Smooth muscle cell (in vitro differentiated cells): ENCODE measurements at regions not wholly inside any gene's neighbourhood (a gene's known extent, or its start where the extent isn't known, plus 50 kb on each side); places are given as distances from the start of the nearest gene placed in this dataset.

Source experiments
- DNase-seq: peaks from one replicate; lab custom pipeline; 2025; ENCODE audit not compliant: unreplicated experiment; lab: John Stamatoyannopoulos, UW
- H2AFZ ChIP-seq: fragments of 200-600 bp; sonication (generic); 2 replicates; pipeline ENCODE4 v1.6.0; 2016; ENCODE audit warnings: antibody characterized with exemption, low read depth, mild to moderate bottlenecking
- H3F3A ChIP-seq: fragments of 200-600 bp; sonication (generic); 2 replicates; pipeline ENCODE4 v1.6.0; 2017; ENCODE audit warnings: antibody characterized with exemption, low read depth
- H3K27ac ChIP-seq: fragments of 200-600 bp; sonication (generic); 2 replicates; pipeline ENCODE4 v1.5.1; 2016; ENCODE audit warnings: low read depth, mild to moderate bottlenecking
- H3K27me3 ChIP-seq: fragments of 200-600 bp; sonication (generic); 2 replicates; pipeline ENCODE4 v1.6.1; 2016; ENCODE audit warnings: low read depth, mild to moderate bottlenecking
- H3K36me3 ChIP-seq: fragments of 200-600 bp; sonication (generic); 2 replicates; pipeline ENCODE4 v1.5.1; 2016; ENCODE audit warnings: low read depth
- H3K4me1 ChIP-seq: fragments of 200-600 bp; sonication (generic); 2 replicates; pipeline ENCODE4 v1.5.1; 2016; ENCODE audit warnings: low read depth
- H3K4me2 ChIP-seq: fragments of 200-600 bp; sonication (generic); 2 replicates; pipeline ENCODE4 v1.6.0; 2016; ENCODE audit warnings: mild to moderate bottlenecking
- H3K4me3 ChIP-seq: fragments of 200-600 bp; sonication (generic); 2 replicates; pipeline ENCODE4 v1.5.1; 2016; ENCODE audit warnings: mild to moderate bottlenecking
- H3K79me2 ChIP-seq: fragments of 200-600 bp; sonication (generic); 2 replicates; pipeline ENCODE4 v1.6.0; 2016; ENCODE audit warnings: low read depth, mild to moderate bottlenecking
- H3K9ac ChIP-seq: fragments of 200-600 bp; sonication (generic); 2 replicates; pipeline ENCODE4 v1.6.0; 2016; ENCODE audit warnings: low read depth
- H3K9me3 ChIP-seq: fragments of 200-600 bp; sonication (generic); replicated peaks from 2 replicates; pipeline ENCODE4 v1.5.1; 2016; ENCODE audit warnings: low read depth
- H4K20me1 ChIP-seq: fragments of 200-600 bp; sonication (generic); 2 replicates; pipeline ENCODE4 v1.6.0; 2016; ENCODE audit warnings: low read depth
- WGBS: methylation state at CpG from one replicate; pipeline ENCODE4 v1.1.7; 2016; ENCODE audit warnings: low lambda C conversion rate; 5-methylcytosine and 5-hydroxymethylcytosine counted together
- TF ChIP-seq, protein P1 (sequence below): fragments of 200-600 bp; sonication (generic); IDR thresholded peaks from 2 replicates; pipeline ENCODE4 v1.5.1; 2017; ENCODE audit warnings: borderline replicate concordance, mild to moderate bottlenecking, antibody characterized with exemption; ENCODE audit not compliant: insufficient read depth, poor library complexity, severe bottlenecking

GRCh38 chr10:130454543-130455000 is 318.4 kb downstream of the GLRX3 start:
- Histone ChIP-seq H3K9ac (no peak overlapping the region), H3F3A (no peaks in the 10 kb centered on the region), H3K9me3 (no peaks in the 10 kb centered on the region), H2AFZ (no peak overlapping the region), H4K20me1 (no peaks in the 10 kb centered on the region), H3K36me3 (no peaks in the 10 kb centered on the region), H3K4me2 (no peak overlapping the region), H3K4me3 (no peak overlapping the region), H3K79me2 (no peaks in the 10 kb centered on the region), H3K27ac (no peak overlapping the region), H3K4me1 (no peaks in the 10 kb centered on the region), H3K27me3 (peaks cover 4% of the 10 kb centered on the region)
- TF ChIP-seq, protein P1, sequence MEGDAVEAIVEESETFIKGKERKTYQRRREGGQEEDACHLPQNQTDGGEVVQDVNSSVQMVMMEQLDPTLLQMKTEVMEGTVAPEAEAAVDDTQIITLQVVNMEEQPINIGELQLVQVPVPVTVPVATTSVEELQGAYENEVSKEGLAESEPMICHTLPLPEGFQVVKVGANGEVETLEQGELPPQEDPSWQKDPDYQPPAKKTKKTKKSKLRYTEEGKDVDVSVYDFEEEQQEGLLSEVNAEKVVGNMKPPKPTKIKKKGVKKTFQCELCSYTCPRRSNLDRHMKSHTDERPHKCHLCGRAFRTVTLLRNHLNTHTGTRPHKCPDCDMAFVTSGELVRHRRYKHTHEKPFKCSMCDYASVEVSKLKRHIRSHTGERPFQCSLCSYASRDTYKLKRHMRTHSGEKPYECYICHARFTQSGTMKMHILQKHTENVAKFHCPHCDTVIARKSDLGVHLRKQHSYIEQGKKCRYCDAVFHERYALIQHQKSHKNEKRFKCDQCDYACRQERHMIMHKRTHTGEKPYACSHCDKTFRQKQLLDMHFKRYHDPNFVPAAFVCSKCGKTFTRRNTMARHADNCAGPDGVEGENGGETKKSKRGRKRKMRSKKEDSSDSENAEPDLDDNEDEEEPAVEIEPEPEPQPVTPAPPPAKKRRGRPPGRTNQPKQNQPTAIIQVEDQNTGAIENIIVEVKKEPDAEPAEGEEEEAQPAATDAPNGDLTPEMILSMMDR: no peak
- no peak for DNase-seq
- WGBS: 92% methylated on average over 7 of the region's 7 CpGs

GRCh38 chr10:130455111-130455695 is 319.0 kb downstream of the GLRX3 start:
- no peak overlapping the region for H3K4me3 ChIP-seq
- peaks cover 1% of the 10 kb centered on the region for H3K27me3 ChIP-seq
- H3K36me3 ChIP-seq: no peaks in the 10 kb centered on the region
- H3K9me3 ChIP-seq: no peaks in the 10 kb centered on the region
- H3K79me2 ChIP-seq: no peaks in the 10 kb centered on the region
- no peaks in the 10 kb centered on the region for H4K20me1 ChIP-seq
- H3K9ac ChIP-seq: no peak overlapping the region
- DNase-seq: no peak
- TF ChIP-seq, protein P1: no peak
- WGBS: 85% methylated on average over 9 of the region's 9 CpGs
- no peak overlapping the region for H3K4me2 ChIP-seq
- H2AFZ ChIP-seq: no peak overlapping the region
- no peaks in the 10 kb centered on the region for H3F3A ChIP-seq
- no peak overlapping the region for H3K27ac ChIP-seq
- no peaks in the 10 kb centered on the region for H3K4me1 ChIP-seq

- no peak for DNase-seq
- H2AFZ ChIP-seq: no peak overlapping the region
- TF ChIP-seq, protein P1: no peak
- no peaks in the 10 kb centered on the region for H4K20me1 ChIP-seq
- 97% methylated on average over 7 of the region's 7 CpGs for WGBS
- no peaks in the 10 kb centered on the region for H3K79me2 ChIP-seq
- no peaks in the 10 kb centered on the region for H3K9me3 ChIP-seq
- no peak overlapping the region for H3K4me3 ChIP-seq
- H3K36me3 ChIP-seq: no peaks in the 10 kb centered on the region
- H3K4me1 ChIP-seq: no peaks in the 10 kb centered on the region
- H3K27me3 ChIP-seq: no peaks in the 10 kb centered on the region
- H3K4me2 ChIP-seq: no peak overlapping the region
- no peaks in the 10 kb centered on the region for H3F3A ChIP-seq
- H3K27ac ChIP-seq: no peak overlapping the region
- no peak overlapping the region for H3K9ac ChIP-seq
These were observed 319.6 kb downstream of the GLRX3 start for GRCh38 chr10:130455791-130456190.

DNA sequence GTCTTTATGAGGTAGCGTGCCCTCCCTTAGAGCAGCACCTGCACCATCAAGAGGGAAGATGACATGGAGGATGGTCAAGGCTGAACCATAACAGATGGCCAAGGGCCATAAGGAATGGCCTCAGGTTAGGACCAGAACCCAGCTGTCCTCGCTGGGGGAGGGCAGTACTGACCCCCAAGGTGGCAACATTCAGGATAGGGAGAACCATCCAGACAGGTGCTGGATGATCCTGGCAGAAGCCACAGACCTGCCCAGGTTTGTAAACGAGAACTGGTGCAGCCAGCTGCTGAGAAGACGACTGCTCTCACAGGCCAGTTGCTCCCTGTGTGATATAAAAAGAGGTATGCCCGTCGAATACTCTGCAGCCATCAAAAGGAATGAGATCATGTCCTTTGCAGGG is 320.4 kb downstream of the GLRX3 start:
- no peaks in the 10 kb centered on the region for H3K79me2 ChIP-seq
- no peak for DNase-seq
- H3K9me3 ChIP-seq: no peaks in the 10 kb centered on the region
- WGBS: 77% methylated on average over 6 of the region's 6 CpGs
- TF ChIP-seq, protein P1: no peak
- H3F3A ChIP-seq: no peaks in the 10 kb centered on the region
- H4K20me1 ChIP-seq: no peaks in the 10 kb centered on the region
- H3K4me3 ChIP-seq: no peak overlapping the region
- no peak overlapping the region for H3K27ac ChIP-seq
- no peak overlapping the region for H3K4me2 ChIP-seq
- no peak overlapping the region for H2AFZ ChIP-seq
- H3K4me1 ChIP-seq: no peaks in the 10 kb centered on the region
- H3K27me3 ChIP-seq: no peaks in the 10 kb centered on the region
- H3K36me3 ChIP-seq: no peaks in the 10 kb centered on the region
- no peak overlapping the region for H3K9ac ChIP-seq
